ENCODE measurements at regions not wholly inside any gene's neighbourhood (a gene's known extent, or its start where the extent isn't known, plus 50 kb on each side); places are given as distances from the start of the nearest gene placed in this dataset.

DNA sequence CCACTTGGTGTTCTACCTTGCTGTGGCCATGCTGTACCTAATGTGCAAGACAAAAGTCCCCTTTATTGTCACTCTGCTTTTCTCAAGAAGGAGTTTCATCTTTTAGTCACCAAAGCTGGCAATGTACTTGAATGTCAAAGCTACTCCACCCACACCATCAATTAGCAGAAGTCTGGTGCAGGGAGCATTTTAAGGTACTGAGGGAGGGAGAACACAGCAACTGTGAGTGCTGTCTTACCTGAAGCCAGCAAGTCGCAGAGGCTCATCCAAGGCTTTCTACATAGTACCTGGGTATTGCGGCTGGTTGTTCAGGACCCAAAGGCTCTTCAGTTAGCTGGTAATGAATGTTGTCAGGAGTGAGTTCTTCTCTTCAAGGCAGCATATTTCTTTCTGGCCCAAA, 820.4 kb downstream of the OTOL1 start:
- no peak for DNase-seq (ENCODE audit: low spot score)
- intact Hi-C loops (cut with DNase I) = no loop called here

DNA sequence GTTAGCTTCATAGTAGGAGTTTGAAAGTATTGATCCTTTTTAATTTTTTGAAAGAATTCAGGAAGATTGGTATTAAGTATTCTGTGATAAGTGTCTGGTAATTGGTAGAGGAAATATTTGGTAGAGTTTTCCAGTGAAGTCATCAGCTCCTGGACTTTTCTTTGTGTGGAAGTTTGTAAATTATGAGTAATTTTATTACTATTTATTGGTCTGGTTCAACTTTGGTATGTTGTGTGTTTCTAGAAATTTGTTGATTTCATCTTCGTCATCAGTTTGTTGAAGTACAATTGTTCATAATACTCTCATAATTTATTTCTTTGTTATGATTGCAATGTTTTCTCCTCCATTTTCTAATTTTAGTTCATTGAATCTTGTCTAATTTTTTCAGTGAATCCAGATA, 832.0 kb downstream of the OTOL1 start:
- intact Hi-C loops (cut with DNase I) = no loop called here
- no peak for DNase-seq (ENCODE audit: low spot score)

DNA sequence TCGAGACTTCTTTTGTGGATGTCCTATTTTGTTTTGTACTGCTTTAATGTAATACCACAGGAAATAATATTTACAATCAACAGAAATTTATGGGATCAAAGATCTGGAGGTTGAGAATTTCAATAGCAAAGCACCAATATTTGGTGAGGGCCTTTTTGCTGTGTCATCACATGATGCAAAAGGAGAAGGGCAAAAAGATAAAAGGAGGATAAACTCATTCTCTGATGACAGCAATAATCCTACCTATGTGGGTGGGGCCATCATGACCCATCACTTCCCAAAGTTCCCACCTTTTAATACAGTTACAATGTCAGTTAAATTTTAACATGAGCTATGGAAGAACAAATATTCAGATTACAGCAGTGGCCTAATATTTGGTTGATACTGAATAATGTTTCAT, 832.9 kb downstream of the OTOL1 start:
- intact Hi-C loops (cut with DNase I) = no loop called here
- no peak for DNase-seq (ENCODE audit: low spot score)

DNA sequence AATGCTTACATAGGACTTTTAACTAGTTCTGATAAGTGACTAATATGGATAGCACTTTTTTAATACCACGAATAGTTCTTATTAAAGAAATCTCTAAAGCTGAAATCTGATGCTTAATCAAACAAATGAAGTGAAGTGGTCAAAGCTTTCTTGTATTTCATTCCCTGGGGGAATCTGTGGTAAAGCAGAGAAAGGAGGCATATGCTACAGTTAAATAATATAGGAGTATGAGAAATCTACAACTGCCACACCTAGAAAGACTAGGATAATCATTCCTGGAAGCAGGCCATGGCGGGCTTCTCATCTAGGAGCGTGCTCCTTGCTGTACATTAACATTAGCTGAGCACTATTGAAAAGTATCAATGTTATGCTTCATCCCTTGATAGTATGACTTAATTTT, 835.7 kb downstream of the OTOL1 start:
- intact Hi-C loops (cut with DNase I) = no loop called here
- DNase-seq (ENCODE audit: low spot score) = no peak

DNA sequence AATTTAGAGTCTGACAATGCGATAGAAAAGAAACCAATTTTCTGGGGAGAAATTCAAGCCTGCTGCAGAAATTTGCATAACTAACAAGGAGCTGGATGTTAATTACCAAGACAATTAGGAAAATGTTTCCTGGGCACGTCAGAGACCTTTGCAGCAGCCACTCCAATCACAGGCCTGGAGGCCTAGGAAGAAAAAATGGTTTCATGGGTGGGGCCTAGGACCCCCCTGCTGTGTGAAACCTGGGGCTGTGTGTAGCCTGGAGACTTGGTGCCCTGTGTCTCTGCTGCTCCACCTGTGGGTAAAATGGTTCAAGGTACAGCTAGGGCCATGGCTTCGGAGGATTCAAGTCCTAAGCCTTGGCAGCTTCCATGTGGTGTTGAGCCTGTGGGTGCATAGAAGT, 837.9 kb downstream of the OTOL1 start:
- intact Hi-C loops (cut with DNase I) = no loop called here
- no peak for DNase-seq (ENCODE audit: low spot score)

DNA sequence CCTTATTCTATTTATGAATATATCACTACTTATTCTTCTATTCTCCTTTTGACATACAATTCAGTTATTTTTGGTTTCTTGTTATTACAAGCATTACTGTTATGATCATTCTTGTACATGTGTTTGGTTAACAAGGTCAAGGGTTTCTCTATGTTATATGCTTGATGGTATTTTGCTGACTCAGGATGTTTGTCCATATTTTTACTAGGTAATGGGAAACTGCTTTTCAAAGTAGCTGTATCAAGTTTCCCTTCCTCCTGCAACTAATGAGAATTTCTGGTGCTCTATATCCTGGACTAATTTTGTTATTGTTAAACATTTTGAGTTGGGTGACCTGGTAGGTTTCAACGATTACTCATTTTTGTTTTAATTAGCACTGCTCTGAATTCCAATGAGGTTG, 841.0 kb downstream of the OTOL1 start:
- DNase-seq (ENCODE audit: low spot score) = no peak
- intact Hi-C loops (cut with DNase I) = no loop called here

DNA sequence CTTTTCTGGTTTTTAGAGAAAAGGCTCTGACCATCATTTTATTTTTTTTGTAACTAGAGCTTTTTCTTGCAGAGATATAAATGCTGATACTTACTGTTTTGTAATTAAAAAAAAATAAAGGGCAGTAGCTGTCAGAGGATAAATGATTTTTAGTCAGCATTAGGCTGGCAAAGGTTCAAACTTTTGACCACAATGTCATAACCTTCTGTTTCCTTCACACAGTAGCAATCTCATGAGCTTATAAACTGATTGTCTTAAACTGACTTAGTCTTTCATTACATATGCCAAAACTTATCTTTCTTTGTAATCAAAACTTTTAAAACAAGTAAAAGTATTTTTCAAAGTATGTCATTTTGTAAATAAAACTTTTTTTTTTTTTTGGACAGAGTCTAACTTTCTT, 841.9 kb downstream of the OTOL1 start:
- intact Hi-C loops (cut with DNase I) = no loop called here
- no peak for DNase-seq (ENCODE audit: low spot score)

DNA sequence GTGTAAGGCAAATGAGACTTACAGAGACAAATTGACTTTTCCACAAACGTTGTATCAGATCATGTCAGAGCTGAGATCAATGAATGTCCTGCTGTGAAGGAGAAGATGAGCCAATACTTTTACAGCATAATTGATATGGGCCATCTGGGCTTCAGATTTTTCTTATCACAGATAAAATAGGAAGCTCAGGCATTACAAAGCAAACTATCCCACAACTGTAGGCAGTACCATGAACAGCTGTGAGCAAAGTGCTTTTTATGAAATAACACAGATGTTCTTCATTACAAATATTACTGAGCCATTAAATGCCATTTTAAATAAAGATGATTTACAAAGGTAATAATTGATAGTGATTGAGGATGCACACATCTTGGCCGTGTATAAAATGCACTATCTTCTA, 852.3 kb downstream of the OTOL1 start:
- intact Hi-C loops (cut with DNase I) = no loop called here
- DNase-seq (ENCODE audit: low spot score) = no peak

DNA sequence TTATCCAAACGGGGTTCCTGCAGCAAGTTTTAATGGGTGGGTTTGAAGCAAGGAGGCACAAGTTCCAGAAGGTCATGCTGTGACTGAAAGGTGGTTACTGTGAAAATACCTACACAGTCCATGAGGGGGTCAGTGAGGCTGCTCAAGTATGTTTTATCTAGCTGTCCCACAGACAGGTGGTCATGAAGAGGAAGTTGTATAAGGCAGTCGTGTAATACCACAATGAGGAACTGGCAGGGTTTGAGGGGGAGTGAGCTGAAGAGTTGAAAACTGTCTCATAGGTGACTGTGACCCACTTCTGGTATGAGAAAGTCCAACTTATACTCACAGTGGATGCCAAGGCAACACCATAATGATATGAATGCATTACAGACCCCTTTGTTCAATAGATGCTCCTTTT, 856.8 kb downstream of the OTOL1 start:
- intact Hi-C loops (cut with DNase I) = no loop called here

DNA sequence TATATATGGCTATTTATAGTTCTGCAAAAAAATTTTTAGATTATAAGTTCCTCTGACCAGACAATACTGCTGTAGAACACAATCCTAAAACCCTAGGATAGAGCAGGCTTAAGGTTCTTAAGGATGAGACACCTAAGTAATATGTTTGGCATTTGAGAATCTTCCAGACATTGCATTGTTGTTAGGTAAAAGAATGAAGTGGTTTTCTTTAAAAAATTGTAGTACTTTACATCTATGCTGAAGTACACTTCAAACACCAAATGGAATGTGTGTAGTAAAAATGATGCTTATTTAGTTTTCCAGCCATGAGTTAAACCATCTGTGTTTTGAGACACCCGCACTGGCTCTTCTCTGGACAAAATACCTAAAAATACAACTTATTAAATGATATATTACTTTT, 857.7 kb downstream of the OTOL1 start:
- intact Hi-C loops (cut with DNase I) = no loop called here
- DNase-seq (ENCODE audit: low spot score) = no peak

More for the DNA sequence above, 856.8 kb downstream of the OTOL1 start:
- no peak for DNase-seq (ENCODE audit: low spot score)

DNA sequence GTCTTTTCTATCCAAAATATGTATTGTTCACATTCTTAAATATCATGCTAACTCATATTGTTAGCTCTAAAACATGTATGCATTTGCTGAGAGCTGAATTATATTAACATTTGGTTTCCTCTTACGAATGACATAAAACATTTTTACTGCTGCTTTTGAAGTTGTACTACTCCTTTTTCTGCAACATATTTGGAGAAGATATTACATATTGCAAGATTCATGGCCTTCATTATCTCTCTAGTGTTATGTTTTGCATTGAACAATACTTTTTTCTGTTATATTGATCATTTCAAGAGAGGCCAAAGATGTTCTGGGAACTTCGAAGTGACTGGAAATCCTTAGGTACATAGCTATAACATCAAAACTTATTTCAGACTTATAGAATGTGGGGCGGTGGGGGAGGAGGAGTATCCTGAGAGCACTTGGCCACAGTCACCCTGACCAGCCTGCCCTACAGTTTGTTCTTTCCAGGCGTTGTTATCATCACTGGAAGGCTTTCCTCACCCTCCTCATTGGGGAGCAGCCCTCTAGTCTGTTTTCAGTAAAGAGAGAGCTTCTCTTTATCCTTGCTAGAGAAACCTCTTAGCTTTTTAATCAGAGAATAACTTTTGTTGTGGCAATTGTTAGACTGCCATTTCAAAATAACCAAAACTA, 868.6 kb downstream of the OTOL1 start:
- DNase-seq (ENCODE audit: low spot score) = no peak
- intact Hi-C loops (cut with DNase I) = no loop called here

DNA sequence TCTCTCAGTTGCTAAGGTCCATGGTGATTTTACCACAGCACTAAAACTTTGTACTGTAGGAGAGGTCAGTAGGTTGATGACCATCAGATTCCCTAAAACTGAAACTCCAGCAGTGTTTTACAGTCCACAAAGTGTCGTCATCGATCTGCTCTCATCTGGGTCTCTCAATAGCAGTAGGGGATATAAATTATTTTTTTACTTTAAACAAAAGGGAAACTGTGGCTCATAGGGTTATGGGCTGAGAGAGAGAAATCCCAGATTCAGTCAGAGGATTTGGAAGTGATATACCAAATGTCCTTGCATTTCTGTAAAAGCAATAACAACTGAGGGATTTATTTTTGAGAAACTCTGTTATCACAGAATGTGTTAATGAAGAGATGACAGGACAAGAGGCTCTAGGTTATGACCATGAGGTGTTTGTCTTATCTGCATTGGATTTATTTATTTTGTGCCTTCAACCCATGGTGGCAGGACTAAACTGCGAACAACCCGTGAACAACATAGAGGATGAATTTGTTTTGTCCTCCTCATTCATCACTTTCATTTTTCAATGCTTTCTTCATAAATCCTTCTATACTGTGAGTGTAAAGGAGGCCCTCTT, 869.7 kb downstream of the OTOL1 start:
- no peak for DNase-seq (ENCODE audit: low spot score)
- intact Hi-C loops (cut with DNase I) = no loop called here

DNA sequence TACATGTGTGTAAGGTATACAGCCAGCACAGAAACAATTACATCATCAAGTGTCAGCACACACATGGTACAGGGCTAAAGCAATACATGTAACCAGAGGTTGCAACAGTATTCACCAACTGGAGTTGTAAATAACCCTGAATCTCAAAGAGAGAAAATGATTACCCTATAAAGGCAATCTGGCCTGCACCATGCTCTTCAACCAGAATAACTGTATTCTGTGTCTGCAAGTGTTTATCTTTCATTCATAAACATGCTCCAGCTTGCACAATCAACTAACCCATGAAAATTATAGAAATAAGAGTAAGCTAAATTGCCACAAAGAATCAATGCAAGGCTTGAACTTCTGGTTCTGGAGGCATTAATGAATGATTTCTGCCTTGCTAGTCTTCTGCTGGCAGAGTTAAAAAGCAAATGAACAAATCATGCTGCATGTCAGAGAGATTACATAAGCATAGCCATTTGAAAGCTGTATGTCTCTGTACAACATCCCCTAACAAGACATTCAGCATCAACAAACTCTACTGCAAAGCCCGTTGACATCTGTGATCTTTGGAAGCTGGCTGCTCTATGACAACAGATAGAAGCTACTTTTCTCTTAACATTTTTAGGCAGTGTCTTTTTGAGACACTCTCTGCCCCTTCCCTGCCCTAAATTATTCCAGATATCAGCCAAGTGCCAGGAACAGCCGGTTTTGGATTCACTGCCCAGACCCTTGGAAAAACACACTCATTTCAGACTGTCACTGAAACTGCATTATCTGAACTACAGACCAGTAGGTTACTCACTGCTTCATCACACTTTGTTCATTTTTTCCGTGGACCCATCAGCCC, 871.0 kb downstream of the OTOL1 start:
- DNase-seq (ENCODE audit: low spot score) = no peak
- intact Hi-C loops (cut with DNase I) = no loop called here

DNA sequence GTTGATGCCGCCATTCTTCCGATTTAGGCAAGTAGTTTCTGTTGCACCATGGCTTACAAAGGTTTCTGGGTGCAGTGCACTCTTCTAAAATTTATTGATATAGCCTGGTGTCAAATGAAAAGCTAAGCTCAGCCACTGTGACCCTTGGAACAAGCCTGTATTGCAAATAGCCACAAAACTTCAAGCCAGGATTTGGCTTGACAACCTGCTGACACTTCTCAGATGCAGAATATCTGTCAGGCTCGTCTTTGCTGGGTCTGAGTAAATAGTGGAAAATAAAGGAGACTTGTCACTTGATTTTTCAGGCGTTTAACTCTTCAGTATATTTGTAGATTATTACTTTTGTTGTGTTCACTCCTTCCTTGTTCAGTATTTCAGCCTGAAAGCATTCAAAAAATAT, 871.8 kb downstream of the OTOL1 start:
- intact Hi-C loops (cut with DNase I) = no loop called here
- DNase-seq (ENCODE audit: low spot score) = no peak

DNA sequence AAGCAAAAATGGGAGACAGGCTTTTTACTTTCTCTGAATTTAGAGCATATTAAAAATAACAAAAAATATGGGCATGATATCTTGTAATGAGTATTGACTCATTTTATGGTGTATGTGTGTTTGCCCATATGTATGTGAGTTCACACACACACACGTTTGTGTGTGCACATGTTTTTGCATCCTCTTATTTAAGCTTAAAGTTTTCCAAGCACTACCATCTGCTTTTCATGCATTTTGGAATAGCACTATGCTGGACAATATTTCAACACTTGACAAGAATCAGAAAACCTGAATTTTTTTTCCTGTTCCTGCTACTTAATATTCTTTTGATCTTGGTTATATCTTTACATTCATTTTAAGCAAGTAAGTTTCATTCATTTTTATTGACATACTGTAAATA, 872.7 kb downstream of the OTOL1 start:
- no peak for DNase-seq (ENCODE audit: low spot score)
- intact Hi-C loops (cut with DNase I) = no loop called here

DNA sequence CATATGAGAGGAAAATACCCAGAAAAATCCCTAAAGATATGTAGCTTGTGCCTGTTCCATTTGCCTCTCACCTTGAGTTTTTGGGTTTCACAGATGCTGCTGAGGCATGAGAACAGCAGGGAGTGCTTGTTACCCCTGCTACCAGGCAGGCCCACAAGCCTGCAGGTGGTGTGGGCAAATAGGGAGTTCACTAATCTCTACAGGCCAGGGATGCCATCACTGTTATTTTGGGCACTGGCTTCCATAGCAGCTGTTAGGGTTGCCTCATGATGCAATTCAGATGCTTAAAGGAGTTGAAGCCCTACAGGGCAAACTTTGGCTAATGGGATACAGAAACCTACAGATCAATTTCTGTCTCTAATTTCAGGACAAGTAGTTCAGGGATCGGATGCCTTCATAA, 873.5 kb downstream of the OTOL1 start:
- no peak for DNase-seq (ENCODE audit: low spot score)
- intact Hi-C loops (cut with DNase I) = no loop called here

DNA sequence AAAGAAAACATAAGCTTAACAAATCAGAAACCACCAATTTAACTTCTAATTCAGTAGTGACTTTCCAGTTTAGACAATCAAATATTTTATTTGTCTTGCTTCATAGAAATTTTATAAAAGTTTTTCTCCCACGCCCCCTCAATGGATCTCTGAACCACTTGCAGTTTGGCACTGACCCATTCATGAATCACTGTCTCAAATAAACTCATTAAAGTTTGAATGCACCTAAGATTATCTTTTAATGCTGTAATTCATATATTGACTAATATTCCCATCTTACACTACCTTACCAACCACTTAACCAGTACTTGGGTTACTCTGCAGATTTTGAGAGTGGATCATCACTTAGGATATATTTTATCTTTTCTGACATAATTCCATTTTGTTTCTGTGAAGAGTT, 880.2 kb downstream of the OTOL1 start:
- intact Hi-C loops (cut with DNase I) = no loop called here
- DNase-seq (ENCODE audit: low spot score) = no peak

DNA sequence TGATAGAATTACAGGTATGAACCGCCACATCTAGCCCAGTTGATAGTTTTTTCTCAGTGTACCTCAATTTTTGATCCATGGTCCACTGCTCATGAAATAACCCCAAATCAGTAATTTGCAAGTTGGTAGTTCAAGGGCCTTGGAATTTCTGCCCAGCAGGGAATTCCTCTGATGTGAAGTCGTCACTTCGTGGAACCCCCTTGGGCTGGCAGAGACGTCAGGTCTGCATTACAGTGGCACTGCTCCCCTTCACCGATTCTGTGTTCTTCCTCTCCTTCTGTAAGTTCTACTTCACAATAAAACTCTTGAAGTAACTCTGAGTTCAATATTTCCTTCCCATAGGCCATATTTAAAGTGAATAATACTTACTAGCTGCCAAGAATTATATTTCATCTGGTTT, 881.0 kb downstream of the OTOL1 start:
- DNase-seq (ENCODE audit: low spot score) = no peak
- intact Hi-C loops (cut with DNase I) = no loop called here

DNA sequence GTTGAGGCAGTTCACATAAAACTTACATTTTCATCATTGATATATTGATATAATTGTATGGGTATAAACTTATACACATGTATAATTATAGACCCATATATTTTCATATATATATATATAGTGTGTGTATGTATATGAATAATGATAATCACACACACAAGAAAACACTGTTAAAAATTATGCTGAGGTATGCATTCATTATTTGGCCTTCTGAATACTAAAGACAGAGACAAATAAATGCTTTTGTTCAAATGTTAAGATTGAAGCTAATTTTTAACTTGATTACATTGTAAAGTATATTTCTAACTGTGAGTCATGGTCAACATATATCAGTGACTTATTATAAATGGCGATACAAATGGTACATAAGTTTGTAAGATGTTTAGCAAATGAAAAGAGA, 888.8 kb downstream of the OTOL1 start:
- intact Hi-C loops (cut with DNase I) = no loop called here
- DNase-seq (ENCODE audit: low spot score) = no peak

DNA sequence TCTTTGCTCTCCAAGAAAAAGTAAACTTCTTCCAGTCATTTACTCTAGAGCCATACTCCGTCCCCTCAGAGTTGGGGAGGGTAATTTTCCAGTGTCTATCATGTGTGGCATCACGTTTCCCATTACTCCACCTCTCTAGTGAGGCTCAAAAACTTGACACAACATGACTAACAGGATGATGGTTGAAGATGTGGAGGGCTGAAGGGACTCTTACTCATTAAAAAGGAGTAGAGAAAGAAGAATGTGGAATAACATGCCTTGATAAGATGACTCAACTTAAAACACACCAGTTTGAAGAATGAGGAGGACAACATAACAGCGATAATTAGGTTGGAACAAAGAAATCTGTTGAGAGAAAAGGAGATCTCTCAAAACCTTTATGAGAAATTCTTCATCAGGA, 894.3 kb downstream of the OTOL1 start:
- no peak for DNase-seq (ENCODE audit: low spot score)
- intact Hi-C loops (cut with DNase I) = no loop called here

DNA sequence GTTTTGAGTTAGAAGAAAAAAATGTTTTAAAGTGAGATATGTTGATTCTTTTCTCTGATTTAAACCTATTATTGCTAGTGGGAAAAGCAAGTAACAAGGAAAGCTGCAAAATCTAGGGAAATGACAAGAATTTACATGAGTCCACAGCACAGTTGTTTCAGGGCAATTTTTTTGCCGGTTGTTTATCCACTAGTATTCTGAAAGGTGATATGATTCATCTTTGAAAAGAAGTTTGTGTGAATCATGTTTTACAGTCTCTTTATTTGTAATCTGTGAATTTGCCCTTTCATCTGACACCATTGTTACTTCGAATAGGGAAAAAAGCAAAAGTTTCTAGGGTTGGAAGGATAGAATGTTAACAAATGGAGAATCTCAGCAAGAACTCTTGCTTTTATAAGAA, 894.7 kb downstream of the OTOL1 start:
- no peak for DNase-seq (ENCODE audit: low spot score)
- intact Hi-C loops (cut with DNase I) = no loop called here

Measured in posterior vena cava (tissue), 2 donors.